PC-3 (cell line): ENCODE measurements at regions not wholly inside any gene's neighbourhood (a gene's known extent, or its start where the extent isn't known, plus 50 kb on each side); places are given as distances from the start of the nearest gene placed in this dataset.

Source experiments
- ATAC-seq: fragments of 200-7000 bp; cut with Tn5 transposase; 2 replicates; pipeline ENCODE4 v1.9.1; 2020; ENCODE audit warnings: mild to moderate bottlenecking, moderate library complexity
- BruUV-seq: library from RNA; stranded (reverse); fragments of 400-500 nt; replicated peaks from 2 replicates; lab custom pipeline; 2021; lab: Mats Ljungman, UMichigan
- CTCF ChIA-PET: fragments of 300-600 bp; sonication (Branson Sonifier 250); formaldehyde crosslinking; loops from one replicate; lab custom pipeline; 2022; ENCODE audit warnings: antibody characterized with exemption; lab: Charles Lee
- POLR2A ChIA-PET: fragments of 300-600 bp; sonication (Branson Sonifier 250); formaldehyde crosslinking; loops from one replicate; lab custom pipeline; 2022; ENCODE audit warnings: antibody characterized with exemption; ENCODE audit not compliant: unreplicated experiment; lab: Charles Lee
- DNase-seq: peaks from one replicate; pipeline ENCODE4 v3.0.0-alpha.2; 2015
- H2AFZ ChIP-seq: fragments of 300-600 bp; sonication (generic); 2 replicates; pipeline ENCODE4 v1.6.0; 2016; ENCODE audit warnings: antibody characterized with exemption, low read length
- H3F3A ChIP-seq: fragments of 300-600 bp; sonication (generic); one replicate; pipeline ENCODE4 v1.6.0; 2017; ENCODE audit warnings: antibody characterized with exemption, low read length, control low read depth, mild to moderate bottlenecking; ENCODE audit not compliant: unreplicated experiment
- H3K27ac ChIP-seq: fragments of 300-600 bp; sonication (generic); 2 replicates; pipeline ENCODE4 v1.5.1; 2016; ENCODE audit warnings: mild to moderate bottlenecking, low read length
- H3K27me3 ChIP-seq: fragments of 300-600 bp; sonication (generic); 2 replicates; pipeline ENCODE4 v1.6.1; 2016; ENCODE audit warnings: low read length, mixed read lengths
- H3K36me3 ChIP-seq: fragments of 300-600 bp; sonication (generic); 2 replicates; pipeline ENCODE4 v1.6.1; 2016; ENCODE audit warnings: low read depth, mixed run types, low read length, mixed read lengths
- H3K4me1 ChIP-seq: fragments of 300-600 bp; sonication (generic); 2 replicates; pipeline ENCODE4 v1.5.1; 2016; ENCODE audit warnings: low read length; ENCODE audit not compliant: insufficient read depth
- H3K4me2 ChIP-seq: fragments of 300-600 bp; sonication (generic); 2 replicates; pipeline ENCODE4 v1.6.0; 2016; ENCODE audit warnings: low read length
- H3K4me3 ChIP-seq: fragments of 300-600 bp; sonication (generic); 2 replicates; pipeline ENCODE4 v1.5.1; 2016; ENCODE audit warnings: mild to moderate bottlenecking, low read length, mixed read lengths
- H3K79me2 ChIP-seq: fragments of 300-600 bp; sonication (generic); 2 replicates; pipeline ENCODE4 v1.6.1; 2017; ENCODE audit warnings: low read length, mixed read lengths
- H3K9ac ChIP-seq: fragments of 300-600 bp; sonication (generic); 2 replicates; pipeline ENCODE4 v1.6.0; 2016; ENCODE audit warnings: mild to moderate bottlenecking, low read length
- H3K9me2 ChIP-seq: fragments of 300-600 bp; sonication (generic); replicated peaks from 2 replicates; pipeline ENCODE4 v1.6.1; 2016; ENCODE audit warnings: mixed run types, low read length, mixed read lengths
- H3K9me3 ChIP-seq: fragments of 300-600 bp; sonication (generic); 2 replicates; pipeline ENCODE4 v1.6.1; 2016; ENCODE audit warnings: low read length, mixed read lengths
- H4K20me1 ChIP-seq: fragments of 300-600 bp; sonication (generic); 2 replicates; pipeline ENCODE4 v1.6.1; 2016; ENCODE audit warnings: low read length, mixed read lengths
- EZH2 ChIP-seq: fragments of 300-600 bp; sonication (generic); IDR thresholded peaks from one replicate; pipeline ENCODE4 v1.6.1; 2017; ENCODE audit warnings: antibody characterized with exemption, mild to moderate bottlenecking, low read length; ENCODE audit not compliant: unreplicated experiment
- EZH2phosphoT487 ChIP-seq: fragments of 300-600 bp; sonication (generic); IDR thresholded peaks from 2 replicates; pipeline ENCODE4 v1.6.1; 2018; ENCODE audit warnings: mild to moderate bottlenecking, antibody characterized with exemption, low read length, borderline replicate concordance
- intact Hi-C: fragments of 100-400 bp; cut with micrococcal nuclease; formaldehyde crosslinking; loops from 2 replicates; pipeline ENCODE4 v1.9.0; 2023
- TF ChIP-seq, protein P1 (sequence below): fragments of 300-600 bp; sonication (generic); conservative IDR thresholded peaks from 2 replicates; pipeline ENCODE4 v1.5.1; 2017; ENCODE audit warnings: antibody characterized with exemption, low read depth, mild to moderate bottlenecking, low read length

DNA sequence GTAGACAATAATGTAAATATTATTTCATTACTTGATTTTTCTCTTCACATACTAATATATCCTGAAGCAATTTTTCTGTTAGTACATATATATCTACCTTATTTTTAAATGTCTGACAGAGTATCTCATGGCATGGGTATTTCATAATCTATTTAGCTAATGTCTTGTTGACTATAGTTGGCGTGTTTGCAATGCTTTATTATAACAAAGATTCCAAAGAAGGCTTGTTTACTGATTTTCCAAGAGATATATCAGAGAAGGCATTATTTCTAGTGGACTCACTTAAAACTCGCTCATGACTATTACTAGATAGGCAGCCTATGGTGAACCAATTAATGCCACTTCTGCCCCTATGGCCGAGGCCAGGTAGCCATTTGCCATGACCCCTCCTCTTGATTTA, 152.4 kb upstream of the RORA start:
- H2AFZ ChIP-seq = no peak overlapping the region
- POLR2A ChIA-PET = no interaction called here
- H3K9me3 ChIP-seq = no peaks in the 10 kb centered on the region
- TF ChIP-seq EZH2 = no peak
- TF ChIP-seq, protein P1, sequence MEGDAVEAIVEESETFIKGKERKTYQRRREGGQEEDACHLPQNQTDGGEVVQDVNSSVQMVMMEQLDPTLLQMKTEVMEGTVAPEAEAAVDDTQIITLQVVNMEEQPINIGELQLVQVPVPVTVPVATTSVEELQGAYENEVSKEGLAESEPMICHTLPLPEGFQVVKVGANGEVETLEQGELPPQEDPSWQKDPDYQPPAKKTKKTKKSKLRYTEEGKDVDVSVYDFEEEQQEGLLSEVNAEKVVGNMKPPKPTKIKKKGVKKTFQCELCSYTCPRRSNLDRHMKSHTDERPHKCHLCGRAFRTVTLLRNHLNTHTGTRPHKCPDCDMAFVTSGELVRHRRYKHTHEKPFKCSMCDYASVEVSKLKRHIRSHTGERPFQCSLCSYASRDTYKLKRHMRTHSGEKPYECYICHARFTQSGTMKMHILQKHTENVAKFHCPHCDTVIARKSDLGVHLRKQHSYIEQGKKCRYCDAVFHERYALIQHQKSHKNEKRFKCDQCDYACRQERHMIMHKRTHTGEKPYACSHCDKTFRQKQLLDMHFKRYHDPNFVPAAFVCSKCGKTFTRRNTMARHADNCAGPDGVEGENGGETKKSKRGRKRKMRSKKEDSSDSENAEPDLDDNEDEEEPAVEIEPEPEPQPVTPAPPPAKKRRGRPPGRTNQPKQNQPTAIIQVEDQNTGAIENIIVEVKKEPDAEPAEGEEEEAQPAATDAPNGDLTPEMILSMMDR = no peak
- TF ChIP-seq EZH2phosphoT487 = no peak
- no peaks in the 10 kb centered on the region for H3K9me2 ChIP-seq
- ATAC-seq (no peak), DNase-seq (no peak)
- no peaks in the 10 kb centered on the region for H3F3A ChIP-seq
- no peak overlapping the region for H3K27ac ChIP-seq
- CTCF ChIA-PET = no interaction called here
- H3K27me3 ChIP-seq = no peaks in the 10 kb centered on the region
- no TSS peak for BruUV-seq
- H3K4me3 ChIP-seq = no peak overlapping the region
- no peak overlapping the region for H3K4me2 ChIP-seq
- H3K4me1 ChIP-seq = no peaks in the 10 kb centered on the region
- H3K9ac ChIP-seq = no peak overlapping the region
- no peaks in the 10 kb centered on the region for H3K36me3 ChIP-seq
- no peaks in the 10 kb centered on the region for H4K20me1 ChIP-seq
- H3K79me2 ChIP-seq = no peaks in the 10 kb centered on the region
- intact Hi-C loops = no loop called here

DNA sequence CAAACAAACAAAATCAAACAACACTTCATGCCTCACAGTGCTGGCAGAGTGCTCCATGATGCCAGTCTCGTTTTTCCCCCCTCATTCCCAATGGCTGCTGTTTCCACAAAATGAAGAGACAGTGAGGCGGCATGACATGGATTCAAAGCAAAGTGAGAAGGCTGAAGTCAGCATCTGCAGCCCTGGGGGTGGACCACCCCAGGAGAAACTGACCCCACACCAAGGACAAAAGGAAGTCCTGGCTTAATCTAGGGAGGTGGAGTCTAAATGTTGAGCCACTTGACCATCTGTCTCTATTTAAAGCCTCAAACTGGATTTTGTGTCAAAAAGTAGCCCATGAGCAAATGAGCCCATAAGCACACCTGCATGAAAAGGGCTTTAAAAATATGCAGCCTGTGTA, 151.2 kb upstream of the RORA start:
- Histone ChIP-seq H3K9me2 (no peaks in the 10 kb centered on the region), H3K4me3 (no peak overlapping the region), H3F3A (no peaks in the 10 kb centered on the region), H3K4me2 (no peak overlapping the region), H3K9me3 (no peaks in the 10 kb centered on the region), H3K27ac (no peak overlapping the region), H4K20me1 (no peaks in the 10 kb centered on the region), H3K27me3 (no peaks in the 10 kb centered on the region), H3K9ac (no peak overlapping the region), H3K4me1 (no peaks in the 10 kb centered on the region), H2AFZ (no peak overlapping the region), H3K79me2 (no peaks in the 10 kb centered on the region), H3K36me3 (no peaks in the 10 kb centered on the region)
- ATAC-seq (no peak), DNase-seq (no peak)
- intact Hi-C loops = no loop called here
- TF ChIP-seq, protein P1 = no peak
- TF ChIP-seq EZH2 (no peak), EZH2phosphoT487 (no peak)
- POLR2A ChIA-PET = no interaction called here
- CTCF ChIA-PET = no interaction called here
- no TSS peak for BruUV-seq

DNA sequence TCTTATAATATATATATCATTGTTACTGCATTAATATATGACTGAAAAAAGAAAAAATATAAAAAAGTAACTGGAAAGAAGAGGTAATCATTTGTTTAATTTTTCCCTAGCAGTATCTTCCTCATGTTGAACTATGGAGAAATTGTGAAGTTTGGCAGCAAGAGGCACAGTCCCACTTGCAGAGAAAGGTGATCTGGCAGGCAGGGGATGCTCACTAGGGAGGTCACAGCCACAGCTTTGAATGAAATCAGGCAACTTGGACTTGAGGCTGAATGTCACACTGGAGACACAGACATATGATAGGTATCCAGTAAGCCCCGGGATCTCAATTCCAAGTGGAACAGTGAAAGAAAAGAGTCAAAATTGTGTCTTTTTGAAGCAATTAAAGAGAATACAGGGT, 149.9 kb upstream of the RORA start:
- Histone ChIP-seq H3K9me2 (no peaks in the 10 kb centered on the region), H3K4me1 (no peaks in the 10 kb centered on the region), H3F3A (no peaks in the 10 kb centered on the region), H3K79me2 (no peaks in the 10 kb centered on the region), H3K4me3 (no peak overlapping the region), H2AFZ (no peak overlapping the region), H3K9me3 (no peaks in the 10 kb centered on the region), H3K27ac (no peak overlapping the region), H3K9ac (no peak overlapping the region), H3K4me2 (no peak overlapping the region), H4K20me1 (no peaks in the 10 kb centered on the region), H3K27me3 (peaks cover 1% of the 10 kb centered on the region; the same call in 1 of the 2 replicates), H3K36me3 (no peaks in the 10 kb centered on the region)
- DNase-seq (no peak), ATAC-seq (no peak)
- ChIA-PET CTCF (no interaction called here), POLR2A (no interaction called here)
- TF ChIP-seq EZH2phosphoT487 (no peak), EZH2 (no peak)
- TF ChIP-seq, protein P1 = no peak
- intact Hi-C loops = no loop called here
- no TSS peak for BruUV-seq
